ENCODE measurements at regions not wholly inside any gene's neighbourhood (a gene's known extent, or its start where the extent isn't known, plus 50 kb on each side); places are given as distances from the start of the nearest gene placed in this dataset.

DNA sequence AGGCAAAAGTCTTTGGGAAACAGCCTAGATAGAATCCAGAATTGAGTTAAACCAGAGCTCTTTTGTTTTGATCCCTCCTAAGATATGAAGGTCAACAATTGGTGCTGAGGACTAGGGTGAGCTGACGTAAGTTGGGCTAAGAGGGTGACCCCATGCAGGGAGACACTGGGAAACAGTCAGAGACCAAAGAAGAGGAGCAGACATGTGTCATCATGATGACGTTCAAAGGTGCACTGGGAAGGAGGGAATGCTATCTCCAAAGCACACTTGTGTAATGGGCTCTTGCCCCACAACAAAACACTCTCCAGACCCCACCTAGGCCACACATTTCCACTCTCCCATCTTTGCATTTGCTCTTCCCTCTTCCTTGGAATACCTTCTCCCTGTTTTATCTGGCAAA lies 481.4 kb downstream of the COG6 start:
- Mint-ChIP-seq H3K9me3 (peaks cover under 1% of the 10 kb centered on the region), H3K4me1 (peaks cover under 1% of the 10 kb centered on the region), H3K36me3 (ENCODE audit: low read depth) (peaks cover under 1% of the 10 kb centered on the region), H3K27me3 (ENCODE audit: low read depth) (no peaks in the 10 kb centered on the region), H3K27ac (ENCODE audit: unreplicated experiment) (no peak overlapping the region), H3K4me3 (no peak overlapping the region)
- DNase-seq (ENCODE audit: low read depth, low spot score) = no peak
- TF ChIP-seq, protein P1, sequence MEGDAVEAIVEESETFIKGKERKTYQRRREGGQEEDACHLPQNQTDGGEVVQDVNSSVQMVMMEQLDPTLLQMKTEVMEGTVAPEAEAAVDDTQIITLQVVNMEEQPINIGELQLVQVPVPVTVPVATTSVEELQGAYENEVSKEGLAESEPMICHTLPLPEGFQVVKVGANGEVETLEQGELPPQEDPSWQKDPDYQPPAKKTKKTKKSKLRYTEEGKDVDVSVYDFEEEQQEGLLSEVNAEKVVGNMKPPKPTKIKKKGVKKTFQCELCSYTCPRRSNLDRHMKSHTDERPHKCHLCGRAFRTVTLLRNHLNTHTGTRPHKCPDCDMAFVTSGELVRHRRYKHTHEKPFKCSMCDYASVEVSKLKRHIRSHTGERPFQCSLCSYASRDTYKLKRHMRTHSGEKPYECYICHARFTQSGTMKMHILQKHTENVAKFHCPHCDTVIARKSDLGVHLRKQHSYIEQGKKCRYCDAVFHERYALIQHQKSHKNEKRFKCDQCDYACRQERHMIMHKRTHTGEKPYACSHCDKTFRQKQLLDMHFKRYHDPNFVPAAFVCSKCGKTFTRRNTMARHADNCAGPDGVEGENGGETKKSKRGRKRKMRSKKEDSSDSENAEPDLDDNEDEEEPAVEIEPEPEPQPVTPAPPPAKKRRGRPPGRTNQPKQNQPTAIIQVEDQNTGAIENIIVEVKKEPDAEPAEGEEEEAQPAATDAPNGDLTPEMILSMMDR (conservative IDR thresholded peaks at IDR 0.05) = no peak

DNA sequence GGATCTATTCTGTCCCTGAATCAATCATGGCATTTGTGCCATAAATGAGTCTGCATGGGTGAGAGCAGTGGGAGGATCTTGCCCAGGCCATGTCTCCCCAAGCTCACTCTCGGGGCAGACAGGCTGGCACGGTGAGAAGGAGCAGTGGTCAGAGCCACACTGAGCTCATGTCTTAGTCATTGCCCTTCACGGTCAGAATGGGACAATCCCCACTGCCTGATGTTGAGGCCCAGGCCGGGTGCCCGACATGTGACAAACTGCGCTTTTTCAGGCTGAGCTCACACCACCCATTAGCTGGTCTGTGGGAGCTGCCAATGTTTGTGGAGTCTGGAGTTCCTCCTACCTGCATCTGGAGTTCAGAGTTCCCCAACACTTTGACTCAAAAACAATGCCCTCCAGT lies 481.9 kb downstream of the COG6 start:
- Mint-ChIP-seq H3K4me1 (no peaks in the 10 kb centered on the region), H3K36me3 (ENCODE audit: low read depth) (no peaks in the 10 kb centered on the region), H3K4me3 (no peak overlapping the region), H3K27me3 (ENCODE audit: low read depth) (no peaks in the 10 kb centered on the region), H3K27ac (ENCODE audit: unreplicated experiment) (no peak overlapping the region), H3K9me3 (no peaks in the 10 kb centered on the region)
- TF ChIP-seq, protein P1 (conservative IDR thresholded peaks at IDR 0.05) = no peak
- DNase-seq (ENCODE audit: low read depth, low spot score) = no peak

DNA sequence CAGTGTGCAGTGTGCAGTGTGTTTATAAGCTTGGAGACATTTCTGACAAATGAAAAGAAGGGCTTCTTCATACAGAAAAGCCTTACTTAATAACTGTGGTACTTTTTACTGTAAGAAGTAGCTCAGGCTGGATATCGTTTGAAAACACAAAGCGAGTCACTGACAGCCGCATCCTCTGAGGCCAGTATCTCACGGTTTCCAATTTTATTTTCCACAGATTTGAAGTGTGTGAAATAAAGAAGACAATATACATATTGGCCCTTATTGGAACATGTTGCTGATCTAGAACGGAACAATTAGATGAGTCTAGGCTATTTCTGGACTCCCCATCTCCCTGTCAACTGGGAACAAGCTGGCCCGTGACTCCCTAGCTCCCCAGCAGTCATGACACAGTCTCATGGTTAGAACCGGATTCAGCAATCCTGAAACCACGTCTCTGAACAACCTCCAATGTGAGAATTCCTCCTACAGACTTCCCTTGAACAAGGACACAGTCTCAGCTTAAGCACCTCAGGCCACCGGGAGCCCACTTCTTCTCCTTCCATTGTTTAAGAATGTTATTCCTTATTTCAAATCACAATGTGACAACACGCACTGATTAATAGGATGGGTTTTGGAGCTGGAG lies 484.5 kb downstream of the COG6 start:
- no peaks in the 10 kb centered on the region for H3K27me3 Mint-ChIP-seq (ENCODE audit: low read depth)
- H3K4me1 Mint-ChIP-seq = no peaks in the 10 kb centered on the region
- H3K4me3 Mint-ChIP-seq = no peak overlapping the region
- no peaks in the 10 kb centered on the region for H3K9me3 Mint-ChIP-seq
- DNase-seq (ENCODE audit: low read depth, low spot score) = no peak
- no peaks in the 10 kb centered on the region for H3K36me3 Mint-ChIP-seq (ENCODE audit: low read depth)
- H3K27ac Mint-ChIP-seq (ENCODE audit: unreplicated experiment) = no peak overlapping the region
- TF ChIP-seq, protein P1 (conservative IDR thresholded peaks at IDR 0.05) = no peak

DNA sequence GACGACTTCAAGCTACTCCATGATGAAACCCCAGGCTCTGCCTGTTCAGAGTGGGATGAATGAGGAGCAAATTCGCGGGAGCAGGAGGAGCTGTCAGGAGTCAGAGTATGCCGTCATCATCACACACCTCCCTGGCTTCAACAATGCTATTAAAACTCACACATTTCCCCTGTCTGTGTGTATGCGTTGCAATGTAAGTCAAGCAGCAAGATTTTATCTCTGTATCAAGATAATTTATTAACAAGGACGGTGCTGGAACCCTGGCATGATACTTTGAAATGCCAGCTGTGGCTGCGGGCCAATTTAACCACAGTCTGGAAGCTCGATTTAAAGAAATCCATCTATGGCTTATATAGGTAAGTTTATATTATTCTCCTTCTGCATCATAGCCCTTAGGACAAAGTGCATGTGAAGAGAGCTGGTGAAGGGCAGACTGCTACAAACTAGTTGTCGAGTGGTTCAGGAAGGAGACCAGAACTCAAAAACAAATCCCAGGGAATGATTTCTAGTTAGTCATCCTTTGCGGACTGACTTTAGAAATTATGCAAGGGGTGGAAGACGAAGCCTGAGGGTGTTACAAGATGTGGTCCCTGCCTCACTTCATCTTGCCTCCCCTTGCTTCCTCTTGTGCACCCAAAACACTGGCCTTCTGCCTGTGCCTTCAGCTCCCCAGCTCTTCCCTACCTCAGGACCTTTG lies 486.5 kb downstream of the COG6 start:
- H3K27me3 Mint-ChIP-seq (ENCODE audit: low read depth) = no peaks in the 10 kb centered on the region
- TF ChIP-seq, protein P1 (conservative IDR thresholded peaks at IDR 0.05) = no peak
- no peak overlapping the region for H3K27ac Mint-ChIP-seq (ENCODE audit: unreplicated experiment)
- H3K4me1 Mint-ChIP-seq = peaks cover 12% of the 10 kb centered on the region
- no peaks in the 10 kb centered on the region for H3K36me3 Mint-ChIP-seq (ENCODE audit: low read depth)
- no peak overlapping the region for H3K4me3 Mint-ChIP-seq
- H3K9me3 Mint-ChIP-seq = no peaks in the 10 kb centered on the region
- DNase-seq (ENCODE audit: low read depth, low spot score) = no peak

DNA sequence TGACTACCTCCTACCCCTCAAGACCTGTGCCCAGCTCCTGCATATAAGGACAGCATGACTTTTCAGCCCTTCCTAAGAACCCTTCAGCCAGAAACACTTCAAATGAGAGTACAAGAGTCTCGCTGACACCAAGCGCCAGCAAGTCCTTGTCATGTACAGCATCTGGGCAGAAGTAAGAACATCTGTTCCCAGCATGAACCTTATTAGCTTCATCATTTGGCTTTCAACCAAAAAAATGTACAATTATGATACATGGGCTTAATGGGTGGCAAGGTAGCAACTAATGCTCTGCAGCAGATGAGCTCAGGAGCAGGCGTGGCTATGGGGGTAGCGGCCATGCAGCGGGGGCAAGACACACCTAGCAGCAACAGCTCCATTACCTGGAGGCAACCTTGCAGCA lies 487.6 kb downstream of the COG6 start:
- Mint-ChIP-seq H3K27ac (ENCODE audit: unreplicated experiment) (peak overlapping the region; percentile 91), H3K36me3 (ENCODE audit: low read depth) (no peaks in the 10 kb centered on the region), H3K4me1 (peaks cover 15% of the 10 kb centered on the region)

More for the DNA sequence above, 487.6 kb downstream of the COG6 start:
- TF ChIP-seq, protein P1 (conservative IDR thresholded peaks at IDR 0.05) = no peak
- Mint-ChIP-seq H3K4me3 (no peak overlapping the region), H3K27me3 (ENCODE audit: low read depth) (no peaks in the 10 kb centered on the region), H3K9me3 (no peaks in the 10 kb centered on the region)
- no peak for DNase-seq (ENCODE audit: low read depth, low spot score)

Data from neural crest cell (in vitro differentiated cells).